ENCODE measurements at regions not wholly inside any gene's neighbourhood (a gene's known extent, or its start where the extent isn't known, plus 50 kb on each side); places are given as distances from the start of the nearest gene placed in this dataset.

DNA sequence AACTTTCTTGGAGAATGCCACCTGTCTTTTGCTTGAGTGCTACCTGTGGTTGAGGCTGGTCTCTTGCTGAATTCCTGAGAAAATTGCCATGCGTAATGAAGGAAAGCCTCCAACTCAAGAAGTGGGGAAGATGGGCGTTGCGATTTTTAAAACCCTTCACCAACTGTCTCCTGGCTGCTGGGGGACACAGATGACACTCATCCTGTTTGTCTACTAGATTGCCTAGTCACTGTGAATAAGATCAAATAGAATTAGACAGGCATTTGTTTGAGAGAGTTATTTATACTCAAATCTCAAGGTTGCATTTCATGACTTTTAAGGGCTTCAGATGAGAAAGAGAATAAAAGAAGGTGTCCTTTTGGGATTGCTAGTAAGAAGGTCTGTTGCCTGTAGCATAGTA lies 84.3 kb upstream of the MTPN start:
- H3K79me2 ChIP-seq (ENCODE audit: insufficient read depth, low read length) = no peaks in the 10 kb centered on the region
- H3K27me3 ChIP-seq (ENCODE audit: insufficient read depth, low read length, poor library complexity, severe bottlenecking) = no peaks in the 10 kb centered on the region
- no peak overlapping the region for H2AFZ ChIP-seq (ENCODE audit: low read length)
- H3F3A ChIP-seq (ENCODE audit: low read depth) = no peaks in the 10 kb centered on the region
- H4K20me1 ChIP-seq (ENCODE audit: insufficient read depth, low read length, poor library complexity, severe bottlenecking) = no peaks in the 10 kb centered on the region
- TF ChIP-seq, protein P1, sequence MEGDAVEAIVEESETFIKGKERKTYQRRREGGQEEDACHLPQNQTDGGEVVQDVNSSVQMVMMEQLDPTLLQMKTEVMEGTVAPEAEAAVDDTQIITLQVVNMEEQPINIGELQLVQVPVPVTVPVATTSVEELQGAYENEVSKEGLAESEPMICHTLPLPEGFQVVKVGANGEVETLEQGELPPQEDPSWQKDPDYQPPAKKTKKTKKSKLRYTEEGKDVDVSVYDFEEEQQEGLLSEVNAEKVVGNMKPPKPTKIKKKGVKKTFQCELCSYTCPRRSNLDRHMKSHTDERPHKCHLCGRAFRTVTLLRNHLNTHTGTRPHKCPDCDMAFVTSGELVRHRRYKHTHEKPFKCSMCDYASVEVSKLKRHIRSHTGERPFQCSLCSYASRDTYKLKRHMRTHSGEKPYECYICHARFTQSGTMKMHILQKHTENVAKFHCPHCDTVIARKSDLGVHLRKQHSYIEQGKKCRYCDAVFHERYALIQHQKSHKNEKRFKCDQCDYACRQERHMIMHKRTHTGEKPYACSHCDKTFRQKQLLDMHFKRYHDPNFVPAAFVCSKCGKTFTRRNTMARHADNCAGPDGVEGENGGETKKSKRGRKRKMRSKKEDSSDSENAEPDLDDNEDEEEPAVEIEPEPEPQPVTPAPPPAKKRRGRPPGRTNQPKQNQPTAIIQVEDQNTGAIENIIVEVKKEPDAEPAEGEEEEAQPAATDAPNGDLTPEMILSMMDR (conservative IDR thresholded peaks at IDR 0.05; ENCODE audit: low read length) = no peak
- TF ChIP-seq EZH2phosphoT487 (IDR thresholded peaks at IDR 0.05; ENCODE audit: borderline replicate concordance) = no peak
- H3K9me2 ChIP-seq (replicated peaks; ENCODE audit: low read depth, low read length) = no peaks in the 10 kb centered on the region
- H3K9me3 ChIP-seq (ENCODE audit: insufficient read depth, low read depth, low read length) = no peaks in the 10 kb centered on the region
- no peaks in the 10 kb centered on the region for H3K36me3 ChIP-seq (ENCODE audit: insufficient read depth, low read length)
- H3K4me3 ChIP-seq (ENCODE audit: low read length, poor library complexity, severe bottlenecking) = no peak overlapping the region
- H3K9ac ChIP-seq (ENCODE audit: low read depth, low read length, poor library complexity, severe bottlenecking) = no peak overlapping the region
- H3K4me1 ChIP-seq (ENCODE audit: insufficient read depth, low read length, poor library complexity, severe bottlenecking) = no peaks in the 10 kb centered on the region
- H3K4me2 ChIP-seq (ENCODE audit: low read depth, low read length, poor library complexity, severe bottlenecking) = no peak overlapping the region

DNA sequence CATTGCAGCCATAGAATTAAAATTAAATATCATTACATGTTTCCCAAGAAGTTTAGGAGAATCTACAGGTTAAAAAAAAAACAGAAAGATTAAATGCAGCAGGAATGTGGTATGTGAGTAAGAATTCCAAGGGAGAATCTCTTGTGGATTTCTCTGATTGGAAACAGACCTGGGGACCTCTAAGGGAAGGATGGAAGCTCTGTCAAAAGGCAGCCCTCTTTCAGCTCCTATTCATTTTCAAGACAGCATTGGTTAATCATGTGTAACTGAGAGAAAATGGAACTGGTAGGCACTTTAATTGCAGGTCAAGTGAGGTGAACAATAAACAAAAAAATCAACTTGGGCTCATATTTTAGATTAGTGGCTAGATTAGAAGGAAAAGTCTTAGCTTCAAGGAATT lies 81.4 kb upstream of the MTPN start:
- H3K36me3 ChIP-seq (ENCODE audit: insufficient read depth, low read length) = no peaks in the 10 kb centered on the region
- no peak overlapping the region for H3K9ac ChIP-seq (ENCODE audit: low read depth, low read length, poor library complexity, severe bottlenecking)
- no peaks in the 10 kb centered on the region for H3K9me2 ChIP-seq (replicated peaks; ENCODE audit: low read depth, low read length)
- no peaks in the 10 kb centered on the region for H3K27me3 ChIP-seq (ENCODE audit: insufficient read depth, low read length, poor library complexity, severe bottlenecking)
- H3K4me3 ChIP-seq (ENCODE audit: low read length, poor library complexity, severe bottlenecking) = no peak overlapping the region
- H3K4me1 ChIP-seq (ENCODE audit: insufficient read depth, low read length, poor library complexity, severe bottlenecking) = no peaks in the 10 kb centered on the region
- no peak overlapping the region for H3K4me2 ChIP-seq (ENCODE audit: low read depth, low read length, poor library complexity, severe bottlenecking)
- TF ChIP-seq, protein P1 (conservative IDR thresholded peaks at IDR 0.05; ENCODE audit: low read length) = no peak
- TF ChIP-seq EZH2phosphoT487 (IDR thresholded peaks at IDR 0.05; ENCODE audit: borderline replicate concordance) = no peak
- no peak overlapping the region for H2AFZ ChIP-seq (ENCODE audit: low read length)
- no peaks in the 10 kb centered on the region for H3K9me3 ChIP-seq (ENCODE audit: insufficient read depth, low read depth, low read length)
- H4K20me1 ChIP-seq (ENCODE audit: insufficient read depth, low read length, poor library complexity, severe bottlenecking) = no peaks in the 10 kb centered on the region
- no peaks in the 10 kb centered on the region for H3F3A ChIP-seq (ENCODE audit: low read depth)
- no peaks in the 10 kb centered on the region for H3K79me2 ChIP-seq (ENCODE audit: insufficient read depth, low read length)

DNA sequence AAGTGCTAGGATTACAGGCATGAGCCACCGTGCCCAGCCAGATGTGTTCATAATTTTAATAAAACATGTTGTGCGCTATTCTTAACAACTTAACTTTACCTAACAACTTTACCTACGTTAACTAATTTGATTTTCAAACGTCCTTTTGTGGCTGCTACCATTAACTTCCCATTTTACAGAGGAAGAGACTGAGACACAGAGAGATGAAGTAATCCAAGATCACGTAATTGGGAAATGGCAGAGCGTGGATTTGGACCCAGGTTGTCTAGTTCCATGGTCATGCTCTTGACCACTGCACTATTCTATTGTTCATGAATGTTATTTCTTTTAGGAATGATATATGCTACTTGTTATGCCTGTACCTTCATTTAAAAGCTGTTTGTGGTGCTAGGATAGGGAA lies 80.3 kb upstream of the MTPN start:
- Histone ChIP-seq H3K4me3 (ENCODE audit: low read length, poor library complexity, severe bottlenecking) (no peak overlapping the region), H3K4me1 (ENCODE audit: insufficient read depth, low read length, poor library complexity, severe bottlenecking) (no peaks in the 10 kb centered on the region), H3K4me2 (ENCODE audit: low read depth, low read length, poor library complexity, severe bottlenecking) (no peak overlapping the region), H3K79me2 (ENCODE audit: insufficient read depth, low read length) (no peaks in the 10 kb centered on the region), H4K20me1 (ENCODE audit: insufficient read depth, low read length, poor library complexity, severe bottlenecking) (no peaks in the 10 kb centered on the region), H3F3A (ENCODE audit: low read depth) (no peaks in the 10 kb centered on the region), H3K36me3 (ENCODE audit: insufficient read depth, low read length) (no peaks in the 10 kb centered on the region), H3K9me3 (ENCODE audit: insufficient read depth, low read depth, low read length) (no peaks in the 10 kb centered on the region), H3K9ac (ENCODE audit: low read depth, low read length, poor library complexity, severe bottlenecking) (no peak overlapping the region), H3K27me3 (ENCODE audit: insufficient read depth, low read length, poor library complexity, severe bottlenecking) (no peaks in the 10 kb centered on the region), H3K9me2 (replicated peaks; ENCODE audit: low read depth, low read length) (no peaks in the 10 kb centered on the region), H2AFZ (ENCODE audit: low read length) (no peak overlapping the region)
- TF ChIP-seq EZH2phosphoT487 (IDR thresholded peaks at IDR 0.05; ENCODE audit: borderline replicate concordance) = no peak
- TF ChIP-seq, protein P1 (conservative IDR thresholded peaks at IDR 0.05; ENCODE audit: low read length) = no peak

Measured in Loucy (cell line).